IPS-20b (cell line): ENCODE measurements at regions not wholly inside any gene's neighbourhood (a gene's known extent, or its start where the extent isn't known, plus 50 kb on each side); places are given as distances from the start of the nearest gene placed in this dataset.
"Not testable (repeated sequence)": the region's sequence is repeated elsewhere in the genome, so short reads cannot be mapped to it uniquely, and the experiment has no call there.

Experiments
- H3K27ac ChIP-seq: one replicate; pipeline ENCODE4 v1.5.1; 2013; ENCODE audit warnings: low read length
- H3K27me3 ChIP-seq: 2 replicates; pipeline ENCODE4 v1.6.1; 2013; ENCODE audit warnings: mild to moderate bottlenecking, low read length, inconsistent platforms; ENCODE audit not compliant: insufficient read depth
- H3K36me3 ChIP-seq: 2 replicates; pipeline ENCODE4 v1.6.1; 2013; ENCODE audit warnings: low read depth, mild to moderate bottlenecking, inconsistent platforms, low read length, moderate library complexity; ENCODE audit not compliant: insufficient read depth
- H3K4me1 ChIP-seq: 2 replicates; pipeline ENCODE4 v1.6.1; 2013; ENCODE audit warnings: mild to moderate bottlenecking, control low read depth, inconsistent platforms, low read length, moderate library complexity; ENCODE audit not compliant: insufficient read depth
- H3K4me3 ChIP-seq: 2 replicates; pipeline ENCODE4 v1.5.1; 2013; ENCODE audit warnings: mild to moderate bottlenecking, low read length, inconsistent platforms
- H3K9ac ChIP-seq: 2 replicates; pipeline ENCODE4 v1.6.1; 2013; ENCODE audit warnings: low read depth, mild to moderate bottlenecking, inconsistent platforms, low read length, moderate library complexity
- H3K9me3 ChIP-seq: 2 replicates; pipeline ENCODE4 v1.6.1; 2013; ENCODE audit warnings: mild to moderate bottlenecking, low read depth, low read length, inconsistent platforms; ENCODE audit not compliant: insufficient read depth

DNA sequence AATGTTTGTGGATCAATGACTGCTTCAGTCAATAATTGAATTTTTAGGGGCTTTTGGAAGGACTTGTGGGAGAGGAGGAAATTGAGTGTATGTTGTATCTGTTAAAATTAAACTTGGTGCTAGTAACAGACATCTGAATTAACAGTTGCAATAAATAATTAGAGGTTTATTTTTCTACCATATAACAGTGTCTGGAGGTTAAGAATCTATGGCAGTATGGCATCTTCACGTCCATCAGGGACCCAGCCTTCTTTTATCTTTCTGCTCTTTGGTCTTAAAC, 72.8 kb upstream of the HABP2 start:
- no peaks in the 10 kb centered on the region for H3K36me3 ChIP-seq
- no peak overlapping the region for H3K4me3 ChIP-seq
- no peak overlapping the region for H3K27ac ChIP-seq
- H3K27me3 ChIP-seq, result no peaks in the 10 kb centered on the region
- no peak overlapping the region for H3K9ac ChIP-seq
- H3K4me1 ChIP-seq, result no peaks in the 10 kb centered on the region
- H3K9me3 ChIP-seq, result peaks cover 36% of the 10 kb centered on the region

GRCh38 chr10:113480851-113481502, 71.9 kb upstream of the HABP2 start:
- Histone ChIP-seq H3K9ac (no peak overlapping the region), H3K9me3 (peaks cover 36% of the 10 kb centered on the region), H3K27me3 (no peaks in the 10 kb centered on the region), H3K4me3 (no peak overlapping the region), H3K27ac (no peak overlapping the region), H3K4me1 (no peaks in the 10 kb centered on the region), H3K36me3 (no peaks in the 10 kb centered on the region)

- Histone ChIP-seq H3K9ac (no peak overlapping the region), H3K9me3 (peaks cover 24% of the 10 kb centered on the region), H3K4me1 (no peaks in the 10 kb centered on the region), H3K27ac (no peak overlapping the region), H3K4me3 (no peak overlapping the region), H3K27me3 (no peaks in the 10 kb centered on the region), H3K36me3 (no peaks in the 10 kb centered on the region)
Observed at GRCh38 chr10:113484487-113484886, 68.4 kb upstream of the HABP2 start.

- no peaks in the 10 kb centered on the region for H3K27me3 ChIP-seq
Observed at GRCh38 chr10:113485736-113486135, 67.1 kb upstream of the HABP2 start.

GRCh38 chr10:113486531-113486930, 66.3 kb upstream of the HABP2 start:
- Histone ChIP-seq H3K9me3 (peaks cover 6% of the 10 kb centered on the region; the same call in 1 of the 2 replicates), H3K4me3 (no peak overlapping the region), H3K27ac (no peak overlapping the region), H3K9ac (no peak overlapping the region), H3K36me3 (no peaks in the 10 kb centered on the region), H3K4me1 (no peaks in the 10 kb centered on the region), H3K27me3 (0 out of 2 replicates have a peak, but pooled peaks cover 2% of the 10 kb centered on the region)

More at GRCh38 chr10:113485736-113486135, 67.1 kb upstream of the HABP2 start:
- Histone ChIP-seq H3K9me3 (peaks cover 12% of the 10 kb centered on the region; the same call in 1 of the 2 replicates), H3K9ac (no peak overlapping the region), H3K4me3 (no peak overlapping the region), H3K36me3 (no peaks in the 10 kb centered on the region), H3K4me1 (no peaks in the 10 kb centered on the region), H3K27ac (no peak overlapping the region)

- Histone ChIP-seq H3K9ac (no peak overlapping the region), H3K4me3 (no peak overlapping the region), H3K36me3 (no peaks in the 10 kb centered on the region), H3K27ac (no peak overlapping the region), H3K4me1 (no peaks in the 10 kb centered on the region), H3K9me3 (no peaks in the 10 kb centered on the region; the same call in 1 of the 2 replicates), H3K27me3 (0 out of 2 replicates have a peak, but pooled peaks cover 8% of the 10 kb centered on the region)
Observed at GRCh38 chr10:113487154-113487553, 65.7 kb upstream of the HABP2 start.

DNA sequence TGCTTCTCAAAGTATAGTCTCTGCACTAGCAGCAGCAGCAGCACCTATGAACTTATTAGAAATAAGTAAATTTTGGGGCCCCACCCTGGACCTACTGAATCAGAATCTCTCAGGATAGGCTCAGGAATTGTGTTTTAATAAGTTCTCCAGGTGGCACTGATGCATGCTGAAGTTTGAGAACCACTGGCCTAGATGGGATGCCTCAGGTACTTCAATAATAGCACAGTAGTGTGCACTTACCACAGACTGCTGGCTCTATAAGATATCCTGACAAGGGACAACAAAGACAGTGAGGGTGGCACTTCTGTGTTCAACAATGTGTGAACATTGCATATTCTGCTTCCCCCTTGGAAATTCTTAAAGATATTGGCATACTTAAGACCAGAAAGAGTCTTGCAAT, 64.7 kb upstream of the HABP2 start:
- Histone ChIP-seq H3K27me3 (peaks cover 11% of the 10 kb centered on the region; the same call in 1 of the 2 replicates), H3K9me3 (no peaks in the 10 kb centered on the region), H3K4me3 (no peak overlapping the region), H3K27ac (no peak overlapping the region), H3K4me1 (no peaks in the 10 kb centered on the region), H3K9ac (no peak overlapping the region), H3K36me3 (no peaks in the 10 kb centered on the region)

DNA sequence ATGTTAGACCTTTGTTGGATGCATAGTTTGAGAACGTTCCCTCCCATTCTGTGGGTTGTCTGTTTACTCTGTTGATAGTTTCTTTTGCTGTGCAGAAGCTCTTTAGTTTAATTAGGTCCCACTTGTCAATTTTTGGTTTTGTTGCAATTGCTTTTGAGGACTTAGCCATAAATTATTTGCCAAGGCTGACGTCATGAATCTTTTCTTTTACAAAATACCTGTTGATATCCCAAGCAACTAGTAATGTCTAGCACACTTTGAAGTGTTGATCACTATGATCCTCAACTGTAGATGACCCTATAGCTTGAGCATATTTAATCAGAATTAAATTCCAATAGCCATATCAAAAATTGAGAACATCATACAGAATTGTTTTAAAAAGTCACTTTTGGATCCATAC, 63.3 kb upstream of the HABP2 start:
- not testable (repeated sequence) for H3K9me3 ChIP-seq, H3K9ac ChIP-seq, H3K36me3 ChIP-seq, H3K4me3 ChIP-seq, H3K27ac ChIP-seq, H3K4me1 ChIP-seq
- H3K27me3 ChIP-seq, result peaks cover 11% of the 10 kb centered on the region; the same call in 1 of the 2 replicates

DNA sequence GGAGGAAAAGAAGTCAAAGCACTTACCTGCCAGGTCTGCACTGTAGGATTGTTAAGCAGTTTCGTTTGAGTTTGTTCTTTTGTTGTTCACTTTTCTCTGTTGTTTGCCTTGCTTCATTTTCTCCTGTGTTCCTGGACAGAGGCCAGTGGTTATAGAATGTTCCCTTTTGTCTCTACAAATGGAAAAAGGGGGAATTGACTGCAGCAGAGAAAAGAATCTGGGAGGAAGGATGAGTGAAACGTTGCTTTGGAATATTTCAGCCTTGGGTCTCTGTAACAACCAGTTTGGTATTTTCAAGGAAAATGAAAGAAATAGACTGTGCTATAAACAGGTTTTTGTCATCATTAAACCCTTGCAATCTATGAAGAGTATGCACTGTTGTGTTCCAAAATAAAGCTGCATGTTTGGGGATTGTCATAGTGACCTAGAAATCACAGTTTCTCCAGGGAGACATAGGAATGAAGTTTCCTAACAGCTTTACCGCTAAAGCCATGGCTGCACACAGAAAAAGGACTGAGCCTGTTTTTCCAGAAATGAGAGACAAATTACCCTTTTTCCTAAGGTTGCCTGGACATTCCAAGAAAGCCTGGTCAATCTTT, 60.8 kb upstream of the HABP2 start:
- peaks cover 11% of the 10 kb centered on the region; the same call in 1 of the 2 replicates for H3K27me3 ChIP-seq
- no peaks in the 10 kb centered on the region for H3K4me1 ChIP-seq
- no peak overlapping the region for H3K4me3 ChIP-seq
- no peaks in the 10 kb centered on the region for H3K36me3 ChIP-seq
- H3K9me3 ChIP-seq, result no peaks in the 10 kb centered on the region
- H3K9ac ChIP-seq, result no peak overlapping the region
- no peak overlapping the region for H3K27ac ChIP-seq

- Histone ChIP-seq H3K36me3 (no peaks in the 10 kb centered on the region), H3K4me3 (no peak overlapping the region), H3K27me3 (peaks cover 11% of the 10 kb centered on the region; the same call in 1 of the 2 replicates), H3K27ac (no peak overlapping the region), H3K4me1 (no peaks in the 10 kb centered on the region), H3K9me3 (no peaks in the 10 kb centered on the region), H3K9ac (no peak overlapping the region)
Observed at GRCh38 chr10:113493195-113493594, 59.7 kb upstream of the HABP2 start.

- Histone ChIP-seq H3K27me3 (peaks cover 11% of the 10 kb centered on the region; the same call in 1 of the 2 replicates), H3K9ac (no peak overlapping the region), H3K9me3 (no peaks in the 10 kb centered on the region), H3K4me1 (no peaks in the 10 kb centered on the region), H3K4me3 (no peak overlapping the region), H3K27ac (no peak overlapping the region), H3K36me3 (no peaks in the 10 kb centered on the region)
Observed at GRCh38 chr10:113493882-113494301, 59.0 kb upstream of the HABP2 start.

GRCh38 chr10:113494761-113495160, 58.1 kb upstream of the HABP2 start:
- H3K4me3 ChIP-seq, result no peak overlapping the region
- no peaks in the 10 kb centered on the region for H3K9me3 ChIP-seq
- no peaks in the 10 kb centered on the region for H3K36me3 ChIP-seq
- no peak overlapping the region for H3K9ac ChIP-seq
- no peaks in the 10 kb centered on the region for H3K4me1 ChIP-seq
- H3K27ac ChIP-seq, result no peak overlapping the region
- H3K27me3 ChIP-seq, result peaks cover 11% of the 10 kb centered on the region; the same call in 1 of the 2 replicates
